ENCODE measurements at regions not wholly inside any gene's neighbourhood (a gene's known extent, or its start where the extent isn't known, plus 50 kb on each side); places are given as distances from the start of the nearest gene placed in this dataset.
A peak's percentile ranks its signal among the peaks of the same experiment; 100 is the strongest.

DNA sequence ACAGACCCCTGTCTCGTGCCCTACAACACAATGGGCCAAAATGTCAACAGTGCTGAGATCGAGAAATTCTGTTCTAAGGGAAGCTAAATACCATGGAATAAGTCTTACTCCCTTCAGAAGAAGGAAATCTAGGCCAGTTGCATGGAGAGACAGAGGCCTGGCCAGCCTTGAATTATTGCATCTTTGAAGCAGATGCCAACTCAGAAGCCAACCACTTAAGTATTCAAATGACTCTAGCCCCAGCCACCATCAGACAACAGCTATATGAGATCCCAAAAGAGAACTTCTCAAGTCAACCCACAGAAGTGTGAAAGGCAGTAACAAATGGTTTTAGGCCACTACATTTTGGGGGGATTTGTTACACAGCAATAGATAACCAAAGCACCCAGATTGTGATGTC is 180.1 kb downstream of the ACTL7B start:
- Histone ChIP-seq H3K27ac (replicated peaks in 1 of 4) (no peak overlapping the region), H3K27me3 (no peaks in the 10 kb centered on the region), H3K9me3 (no peaks in the 10 kb centered on the region), H3K36me3 (no peaks in the 10 kb centered on the region), H3K4me3 (no peak overlapping the region), H3K4me1 (no peaks in the 10 kb centered on the region)
- 92% methylated on average over 2 of the region's 2 CpGs for WGBS
- DNase-seq (ENCODE audit: extremely low spot score): peak; percentile 53
- TF ChIP-seq EP300 (IDR thresholded peaks at IDR 0.05): no peak
- TF ChIP-seq CTCF (IDR thresholded peaks at IDR 0.05): no peak
- no peak for TF ChIP-seq POLR2AphosphoS5 (IDR thresholded peaks at IDR 0.05)
- no peak for TF ChIP-seq POLR2A (IDR thresholded peaks at IDR 0.05; ENCODE audit: low read depth)
- intact Hi-C loops (cut with DNase I): no loop called here

DNA sequence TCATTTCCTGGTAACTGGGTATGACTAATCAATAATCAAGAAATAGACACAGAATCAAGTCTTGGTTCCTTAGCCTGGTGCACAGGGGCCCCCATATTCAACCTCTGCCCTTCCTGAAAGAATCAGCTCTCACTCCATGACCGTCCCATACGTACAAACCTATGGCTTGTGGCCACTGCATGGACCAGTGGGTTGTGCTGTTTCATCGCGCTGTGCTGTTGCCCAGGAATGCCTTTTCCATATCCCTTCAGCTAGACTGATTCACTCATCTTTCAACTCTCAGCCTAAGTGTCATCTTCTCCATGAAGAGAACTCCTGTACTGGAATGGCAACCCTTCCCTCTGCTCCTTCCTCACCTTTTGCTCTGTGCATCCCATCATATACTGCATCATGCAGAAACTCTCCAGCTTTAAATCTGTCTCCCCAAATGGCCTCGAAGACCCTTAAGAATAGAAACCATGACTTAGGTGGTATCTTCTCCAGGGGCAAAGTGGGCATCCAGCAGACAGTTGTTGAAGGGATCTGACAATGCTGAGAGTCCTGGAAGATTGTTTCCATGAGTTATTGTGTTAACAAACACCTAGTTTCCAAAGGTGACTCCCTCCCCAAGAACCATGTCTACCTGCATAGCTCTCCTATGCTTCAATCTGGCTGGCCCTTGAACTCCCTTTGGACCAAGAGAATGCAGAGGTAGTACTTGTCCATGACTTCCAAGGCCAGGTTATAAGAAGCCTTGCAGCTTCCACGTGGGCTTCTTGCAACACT is 180.8 kb downstream of the ACTL7B start:
- H3K4me1 ChIP-seq: no peaks in the 10 kb centered on the region

DNA sequence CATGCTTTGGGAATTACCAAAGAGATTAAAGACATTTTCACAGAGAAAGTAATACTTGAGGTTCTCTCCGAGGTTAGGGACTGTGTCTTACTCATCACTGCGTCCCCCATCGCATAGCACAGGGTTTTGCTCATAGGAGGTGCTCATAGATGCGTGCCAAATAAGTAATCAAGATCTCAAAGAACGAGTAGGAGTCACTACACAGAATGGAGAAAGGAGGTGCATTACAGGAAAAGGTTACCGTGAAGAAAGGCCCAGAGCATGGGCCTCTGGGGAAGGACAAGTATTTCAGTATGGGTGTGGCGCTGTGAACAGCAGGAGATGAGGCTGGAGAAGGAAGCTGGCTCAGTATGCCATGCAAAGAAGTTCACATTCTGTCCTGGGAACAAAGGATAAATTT is 182.4 kb downstream of the ACTL7B start:
- Histone ChIP-seq H3K27ac (replicated peaks in 1 of 4) (no peak overlapping the region), H3K36me3 (no peaks in the 10 kb centered on the region), H3K27me3 (no peaks in the 10 kb centered on the region), H3K9me3 (no peaks in the 10 kb centered on the region), H3K4me3 (no peak overlapping the region), H3K4me1 (no peaks in the 10 kb centered on the region)
- TF ChIP-seq EP300 (IDR thresholded peaks at IDR 0.05): no peak
- TF ChIP-seq POLR2A (IDR thresholded peaks at IDR 0.05; ENCODE audit: low read depth): no peak
- no peak for TF ChIP-seq CTCF (IDR thresholded peaks at IDR 0.05)
- TF ChIP-seq POLR2AphosphoS5 (IDR thresholded peaks at IDR 0.05): no peak
- 78% methylated on average over 7 of the region's 7 CpGs for WGBS
- intact Hi-C loops (cut with DNase I): no loop called here
- peak; percentile 90 for DNase-seq (ENCODE audit: extremely low spot score)

More for the DNA sequence above, 180.8 kb downstream of the ACTL7B start:
- Histone ChIP-seq H3K27ac (replicated peaks in 1 of 4) (no peak overlapping the region), H3K4me3 (no peak overlapping the region), H3K36me3 (no peaks in the 10 kb centered on the region), H3K9me3 (no peaks in the 10 kb centered on the region), H3K27me3 (no peaks in the 10 kb centered on the region)
- DNase-seq (ENCODE audit: extremely low spot score): peak; percentile 75
- intact Hi-C loops (cut with DNase I): no loop called here
- TF ChIP-seq CTCF (IDR thresholded peaks at IDR 0.05) (no peak), POLR2A (IDR thresholded peaks at IDR 0.05; ENCODE audit: low read depth) (no peak), POLR2AphosphoS5 (IDR thresholded peaks at IDR 0.05) (no peak), EP300 (IDR thresholded peaks at IDR 0.05) (no peak)
- 89% methylated on average over 6 of the region's 6 CpGs for WGBS

- intact Hi-C loops (cut with DNase I): no loop called here
- Histone ChIP-seq H3K27me3 (no peaks in the 10 kb centered on the region), H3K36me3 (no peaks in the 10 kb centered on the region), H3K27ac (replicated peaks in 1 of 4) (no peak overlapping the region), H3K4me3 (no peak overlapping the region), H3K9me3 (no peaks in the 10 kb centered on the region), H3K4me1 (no peaks in the 10 kb centered on the region)
- WGBS: 79% methylated on average over 7 of the region's 7 CpGs
- no peak for TF ChIP-seq EP300 (IDR thresholded peaks at IDR 0.05)
- TF ChIP-seq POLR2AphosphoS5 (IDR thresholded peaks at IDR 0.05): no peak
- TF ChIP-seq POLR2A (IDR thresholded peaks at IDR 0.05; ENCODE audit: low read depth): no peak
- no peak for TF ChIP-seq CTCF (IDR thresholded peaks at IDR 0.05)
- peak; percentile 60 for DNase-seq (ENCODE audit: extremely low spot score)
Observed at GRCh38 chr9:108672475-108673190, 183.2 kb downstream of the ACTL7B start.
